K562 (cell line): ENCODE measurements at regions not wholly inside any gene's neighbourhood (a gene's known extent, or its start where the extent isn't known, plus 50 kb on each side); places are given as distances from the start of the nearest gene placed in this dataset.

Experiments used
- ATAC-seq: fragments of 200-7000 bp; cut with Tn5 transposase; 3 replicates; pipeline ENCODE4 v1.9.1; 2020; ENCODE audit warnings: moderate library complexity
- BruUV-seq: library from RNA; stranded (reverse); fragments of 400-500 nt; replicated peaks from 2 replicates; lab custom pipeline; 2021; lab: Mats Ljungman, UMichigan
- CTCF ChIA-PET: fragments of 300-600 bp; formaldehyde crosslinking; extraction: SDS; loops from one replicate; lab custom pipeline; 2021; ENCODE audit warnings: low intra/inter-chr PET ratio; lab: Yijun Ruan, JAX
- POLR2A ChIA-PET: fragments of 300-600, 350-650 bp; sonication (Branson Sonifier 250); formaldehyde crosslinking; extraction: SDS; loops from one replicate; lab custom pipeline; 2021; ENCODE audit warnings: antibody characterized with exemption, inconsistent platforms; lab: Yijun Ruan, JAX
- DNase-seq, 4 experiments: peaks; one replicate each; pipeline versions ENCODE4 v3.0.0 to v3.0.0-alpha.2; 2011 to 2018; ENCODE audit warnings: low spot score in 3 of 4, mixed read lengths in 3 of 4; ENCODE audit errors: extremely low read depth in 1 of 4
- FAIRE-seq: peaks from 2 replicates; lab custom pipeline; 2011; peaks lifted over from hg19 to GRCh38; lab: Jason Lieb, UNC
- H2AFZ ChIP-seq: 2 replicates; pipeline ENCODE4 v1.6.0; 2011; ENCODE audit warnings: low read depth, low read length, control low read depth, inconsistent platforms
- H3K27ac ChIP-seq: fragments of 200-600 bp; 3 replicates; pipeline ENCODE4 v1.8.0; 2011; ENCODE audit warnings: low read depth, mild to moderate bottlenecking, control low read depth, inconsistent platforms, low read length, moderate library complexity, mixed read lengths; ENCODE audit errors: extremely low read depth
- H3K27me3 ChIP-seq, 2 experiments: fragments of 300-600 bp in 1 of 2; 2 replicates in 1 of 2; 3 replicates in 1 of 2; pipeline versions ENCODE4 v1.6.0 to v1.8.0; 2011; ENCODE audit warnings: inconsistent platforms in 2 of 2, low read length in 2 of 2, mild to moderate bottlenecking in 1 of 2, mixed read lengths in 1 of 2, moderate library complexity in 1 of 2; ENCODE audit not compliant: control insufficient read depth in 2 of 2, insufficient read depth in 2 of 2
- H3K36me3 ChIP-seq: fragments of 300-600 bp; 3 replicates; pipeline ENCODE4 v1.8.0; 2011; ENCODE audit warnings: mild to moderate bottlenecking, low read length, inconsistent platforms; ENCODE audit not compliant: control insufficient read depth, insufficient read depth
- H3K4me1 ChIP-seq, 2 experiments: fragments of 200-600 bp in 1 of 2; replicated peaks in 1 of 2; 2 replicates in 1 of 2; 3 replicates in 1 of 2; pipeline versions ENCODE4 v1.5.1 to v1.8.0; 2011; ENCODE audit warnings: inconsistent platforms in 2 of 2, low read length in 2 of 2, mild to moderate bottlenecking in 1 of 2, mixed read lengths in 1 of 2, moderate library complexity in 1 of 2; ENCODE audit not compliant: control insufficient read depth in 2 of 2, insufficient read depth in 2 of 2
- H3K4me2 ChIP-seq: 2 replicates; pipeline ENCODE4 v1.6.1; 2011; ENCODE audit warnings: low read length, control low read depth, inconsistent platforms, mixed read lengths; ENCODE audit not compliant: insufficient read depth
- H3K4me3 ChIP-seq: fragments of 200-600 bp; sonication (generic), shearing (Covaris generic); 2 replicates; pipeline ENCODE4 v1.5.1; 2016; ENCODE audit warnings: control low read depth, inconsistent platforms
- H3K79me2 ChIP-seq: fragments of 200-600 bp; 3 replicates; pipeline ENCODE4 v1.8.0; 2011; ENCODE audit warnings: low read length, inconsistent platforms; ENCODE audit not compliant: control insufficient read depth, insufficient read depth
- H3K9ac ChIP-seq, 2 experiments: 2 replicates each; pipeline versions ENCODE4 v1.6.0 to v1.6.1; 2011; ENCODE audit warnings: low read depth in 2 of 2, low read length in 2 of 2, control low read depth in 1 of 2, inconsistent platforms in 1 of 2, mild to moderate bottlenecking in 1 of 2, mixed read lengths in 1 of 2; ENCODE audit not compliant: insufficient read depth in 1 of 2
- H3K9me1 ChIP-seq: one replicate; pipeline ENCODE4 v1.6.0; 2011; ENCODE audit warnings: inconsistent platforms, mild to moderate bottlenecking, low read length, moderate library complexity; ENCODE audit not compliant: control insufficient read depth, insufficient read depth
- H3K9me3 ChIP-seq: replicated peaks from 2 replicates; pipeline ENCODE4 v1.5.1; 2011; ENCODE audit warnings: low read depth, low read length, inconsistent platforms; ENCODE audit not compliant: control insufficient read depth, insufficient read depth
- H4K20me1 ChIP-seq: replicated peaks from 2 replicates; pipeline ENCODE4 v1.6.1; 2011; ENCODE audit warnings: low read length, inconsistent platforms, mixed read lengths; ENCODE audit not compliant: control insufficient read depth, insufficient read depth
- ETV1 ChIP-seq: fragments of 450-650 bp; conservative IDR thresholded peaks from 2 replicates; pipeline ENCODE4 v1.6.1; 2016; ENCODE audit warnings: missing genetic modification characterization, control low read depth, low read depth, missing compliant biosample characterization
- MAFK ChIP-seq: IDR thresholded peaks from 2 replicates; pipeline ENCODE4 v1.6.1; 2011; ENCODE audit warnings: low read length, improper control_type of control experiment
- MYC ChIP-seq, 2 experiments: fragments of 250-450 bp in 1 of 2; sonication (Bioruptor Pico) in 1 of 2; IDR thresholded peaks; 2 replicates each; pipeline versions ENCODE4 v1.5.1 to v1.6.1; 2012 to 2021; ENCODE audit warnings: low read depth in 2 of 2, borderline replicate concordance in 1 of 2, improper control_type of control experiment in 1 of 2, low read length in 1 of 2, mild to moderate bottlenecking in 1 of 2, moderate library complexity in 1 of 2
- PML ChIP-seq: IDR thresholded peaks from 2 replicates; pipeline ENCODE4 v1.6.1; 2012; ENCODE audit warnings: low read length, inconsistent platforms
- ZNF717 ChIP-seq: fragments of 250-450 bp; sonication (Bioruptor Pico); IDR thresholded peaks from 2 replicates; pipeline ENCODE4 v1.5.0; 2021
- ZNF75A ChIP-seq: fragments of 450-650 bp; formaldehyde crosslinking; IDR thresholded peaks from 2 replicates; pipeline ENCODE4 v1.4.0; 2020; ENCODE audit warnings: mild to moderate bottlenecking
- WGBS: fragments of 100-300 bp; shearing (Covaris generic); methylation state at CpG from one replicate; pipeline ENCODE4 v1.1.6; 2016; ENCODE audit warnings: low coverage, mixed read lengths; ENCODE audit not compliant: insufficient coverage; ENCODE audit errors: missing lambda C conversion rate; 5-methylcytosine and 5-hydroxymethylcytosine counted together
- in situ Hi-C: fragments of 300-500 bp; cut with MboI; formaldehyde crosslinking; loops from 4 replicates; pipeline ENCODE4 v1.15.0; 2018; ENCODE audit warnings: inconsistent platforms, mixed read lengths
- intact Hi-C: fragments of 100-400 bp; cut with micrococcal nuclease; formaldehyde crosslinking; loops from 2 replicates; pipeline ENCODE4 v1.14.2; 2022
- TF ChIP-seq, protein P1 (sequence below): fragments of 450-650 bp; IDR thresholded peaks from 2 replicates; pipeline ENCODE4 v1.6.1; 2016; ENCODE audit warnings: low read depth
- TF ChIP-seq, protein P2 (sequence below): fragments of 450-650 bp; IDR thresholded peaks from 2 replicates; pipeline ENCODE4 v1.7.0; 2016; ENCODE audit warnings: borderline replicate concordance
- TF ChIP-seq, protein P3 (sequence below): fragments of 450-650 bp; IDR thresholded peaks from 2 replicates; pipeline ENCODE4 v1.6.1; 2016; ENCODE audit warnings: antibody characterized with exemption

DNA sequence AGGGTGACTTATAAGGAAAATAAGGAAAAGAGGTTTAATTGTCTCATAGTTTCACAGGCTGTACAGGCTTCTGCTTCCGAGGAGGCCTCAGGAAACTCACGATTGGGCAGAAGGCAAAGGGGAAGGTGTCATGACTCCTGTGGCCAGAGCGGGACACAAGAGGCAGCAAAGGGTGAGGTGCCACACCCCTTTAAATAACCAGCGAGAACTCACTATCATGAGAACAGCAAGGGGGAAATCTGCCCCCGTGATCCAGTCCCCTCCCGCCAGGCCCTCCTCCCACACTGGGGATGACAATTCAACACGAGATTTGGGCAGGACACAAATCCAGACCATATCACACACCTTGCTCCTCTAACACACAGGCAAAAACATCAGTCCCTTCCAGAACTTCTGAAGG lies 254.0 kb downstream of the DLL1 start:
- ChIA-PET CTCF (no interaction called here), POLR2A (no interaction called here)
- no peaks in the 10 kb centered on the region for H3K4me1 ChIP-seq
- FAIRE-seq (no peak), ATAC-seq (no peak), DNase-seq (no peak)
- no peak overlapping the region for H3K4me2 ChIP-seq
- H3K79me2 ChIP-seq: no peaks in the 10 kb centered on the region
- 2% methylated on average over 6 of the region's 7 CpGs for WGBS
- H3K4me3 ChIP-seq: no peak overlapping the region
- in situ Hi-C loops (no loop called here), intact Hi-C loops (no loop called here)
- no peak overlapping the region for H3K9ac ChIP-seq
- H3K27ac ChIP-seq: no peak overlapping the region
- H2AFZ ChIP-seq: no peak overlapping the region
- no peaks in the 10 kb centered on the region for H3K36me3 ChIP-seq
- no peaks in the 10 kb centered on the region for H3K9me1 ChIP-seq
- H4K20me1 ChIP-seq: peaks cover 9% of the 10 kb centered on the region; the same call in 1 of the 2 replicates
- no TSS peak for BruUV-seq
- peaks cover 0 to 42% of the 10 kb centered on the region in 2 experiments; a peak in 3 of 5 replicates for H3K27me3 ChIP-seq
- H3K9me3 ChIP-seq: no peaks in the 10 kb centered on the region
- TF ChIP-seq, protein P1, sequence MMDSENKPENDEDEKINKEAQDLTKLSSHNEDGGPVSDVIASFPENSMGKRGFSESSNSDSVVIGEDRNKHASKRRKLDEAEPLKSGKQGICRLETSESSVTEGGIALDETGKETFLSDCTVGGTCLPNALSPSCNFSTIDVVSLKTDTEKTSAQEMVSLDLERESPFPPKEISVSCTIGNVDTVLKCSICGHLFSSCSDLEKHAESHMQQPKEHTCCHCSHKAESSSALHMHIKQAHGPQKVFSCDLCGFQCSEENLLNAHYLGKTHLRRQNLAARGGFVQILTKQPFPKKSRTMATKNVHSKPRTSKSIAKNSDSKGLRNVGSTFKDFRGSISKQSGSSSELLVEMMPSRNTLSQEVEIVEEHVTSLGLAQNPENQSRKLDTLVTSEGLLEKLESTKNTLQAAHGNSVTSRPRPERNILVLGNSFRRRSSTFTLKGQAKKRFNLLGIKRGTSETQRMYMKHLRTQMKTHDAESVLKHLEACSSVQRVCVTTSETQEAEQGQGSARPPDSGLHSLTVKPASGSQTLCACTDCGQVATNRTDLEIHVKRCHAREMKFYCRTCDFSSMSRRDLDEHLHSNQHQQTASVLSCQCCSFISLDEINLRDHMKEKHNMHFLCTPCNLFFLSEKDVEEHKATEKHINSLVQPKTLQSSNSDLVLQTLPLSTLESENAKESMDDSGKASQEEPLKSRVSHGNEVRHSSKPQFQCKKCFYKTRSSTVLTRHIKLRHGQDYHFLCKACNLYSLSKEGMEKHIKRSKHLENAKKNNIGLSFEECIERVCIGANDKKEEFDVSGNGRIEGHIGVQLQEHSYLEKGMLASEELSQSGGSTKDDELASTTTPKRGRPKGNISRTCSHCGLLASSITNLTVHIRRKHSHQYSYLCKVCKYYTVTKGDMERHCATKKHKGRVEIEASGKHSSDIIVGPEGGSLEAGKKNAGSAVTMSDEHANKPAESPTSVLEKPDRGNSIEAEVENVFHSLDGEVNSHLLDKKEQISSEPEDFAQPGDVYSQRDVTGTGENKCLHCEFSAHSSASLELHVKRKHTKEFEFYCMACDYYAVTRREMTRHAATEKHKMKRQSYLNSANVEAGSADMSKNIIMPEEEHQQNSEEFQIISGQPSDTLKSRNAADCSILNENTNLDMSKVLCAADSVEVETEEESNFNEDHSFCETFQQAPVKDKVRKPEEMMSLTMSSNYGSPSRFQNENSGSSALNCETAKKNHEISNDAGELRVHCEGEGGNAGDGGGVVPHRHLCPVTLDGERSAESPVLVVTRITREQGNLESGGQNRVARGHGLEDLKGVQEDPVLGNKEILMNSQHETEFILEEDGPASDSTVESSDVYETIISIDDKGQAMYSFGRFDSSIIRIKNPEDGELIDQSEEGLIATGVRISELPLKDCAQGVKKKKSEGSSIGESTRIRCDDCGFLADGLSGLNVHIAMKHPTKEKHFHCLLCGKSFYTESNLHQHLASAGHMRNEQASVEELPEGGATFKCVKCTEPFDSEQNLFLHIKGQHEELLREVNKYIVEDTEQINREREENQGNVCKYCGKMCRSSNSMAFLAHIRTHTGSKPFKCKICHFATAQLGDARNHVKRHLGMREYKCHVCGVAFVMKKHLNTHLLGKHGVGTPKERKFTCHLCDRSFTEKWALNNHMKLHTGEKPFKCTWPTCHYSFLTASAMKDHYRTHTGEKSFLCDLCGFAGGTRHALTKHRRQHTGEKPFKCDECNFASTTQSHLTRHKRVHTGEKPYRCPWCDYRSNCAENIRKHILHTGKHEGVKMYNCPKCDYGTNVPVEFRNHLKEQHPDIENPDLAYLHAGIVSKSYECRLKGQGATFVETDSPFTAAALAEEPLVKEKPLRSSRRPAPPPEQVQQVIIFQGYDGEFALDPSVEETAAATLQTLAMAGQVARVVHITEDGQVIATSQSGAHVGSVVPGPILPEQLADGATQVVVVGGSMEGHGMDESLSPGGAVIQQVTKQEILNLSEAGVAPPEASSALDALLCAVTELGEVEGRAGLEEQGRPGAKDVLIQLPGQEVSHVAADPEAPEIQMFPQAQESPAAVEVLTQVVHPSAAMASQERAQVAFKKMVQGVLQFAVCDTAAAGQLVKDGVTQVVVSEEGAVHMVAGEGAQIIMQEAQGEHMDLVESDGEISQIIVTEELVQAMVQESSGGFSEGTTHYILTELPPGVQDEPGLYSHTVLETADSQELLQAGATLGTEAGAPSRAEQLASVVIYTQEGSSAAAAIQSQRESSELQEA: no peak
- TF ChIP-seq ZNF75A (CRISPR knock-in tag) (no peak), ZNF717 (CRISPR knock-in tag) (no peak), PML (no peak), ETV1 (tag) (no peak), MAFK (no peak), MYC (IDR thresholded peaks at IDR 0.05; ENCODE audit: low read depth, low read length) (no peak), MYC (CRISPR knock-in tag; IDR thresholded peaks at IDR 0.05; ENCODE audit: borderline replicate concordance, low read depth) (no peak)
- TF ChIP-seq, protein P2, sequence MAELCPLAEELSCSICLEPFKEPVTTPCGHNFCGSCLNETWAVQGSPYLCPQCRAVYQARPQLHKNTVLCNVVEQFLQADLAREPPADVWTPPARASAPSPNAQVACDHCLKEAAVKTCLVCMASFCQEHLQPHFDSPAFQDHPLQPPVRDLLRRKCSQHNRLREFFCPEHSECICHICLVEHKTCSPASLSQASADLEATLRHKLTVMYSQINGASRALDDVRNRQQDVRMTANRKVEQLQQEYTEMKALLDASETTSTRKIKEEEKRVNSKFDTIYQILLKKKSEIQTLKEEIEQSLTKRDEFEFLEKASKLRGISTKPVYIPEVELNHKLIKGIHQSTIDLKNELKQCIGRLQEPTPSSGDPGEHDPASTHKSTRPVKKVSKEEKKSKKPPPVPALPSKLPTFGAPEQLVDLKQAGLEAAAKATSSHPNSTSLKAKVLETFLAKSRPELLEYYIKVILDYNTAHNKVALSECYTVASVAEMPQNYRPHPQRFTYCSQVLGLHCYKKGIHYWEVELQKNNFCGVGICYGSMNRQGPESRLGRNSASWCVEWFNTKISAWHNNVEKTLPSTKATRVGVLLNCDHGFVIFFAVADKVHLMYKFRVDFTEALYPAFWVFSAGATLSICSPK: no peak
- TF ChIP-seq, protein P3, sequence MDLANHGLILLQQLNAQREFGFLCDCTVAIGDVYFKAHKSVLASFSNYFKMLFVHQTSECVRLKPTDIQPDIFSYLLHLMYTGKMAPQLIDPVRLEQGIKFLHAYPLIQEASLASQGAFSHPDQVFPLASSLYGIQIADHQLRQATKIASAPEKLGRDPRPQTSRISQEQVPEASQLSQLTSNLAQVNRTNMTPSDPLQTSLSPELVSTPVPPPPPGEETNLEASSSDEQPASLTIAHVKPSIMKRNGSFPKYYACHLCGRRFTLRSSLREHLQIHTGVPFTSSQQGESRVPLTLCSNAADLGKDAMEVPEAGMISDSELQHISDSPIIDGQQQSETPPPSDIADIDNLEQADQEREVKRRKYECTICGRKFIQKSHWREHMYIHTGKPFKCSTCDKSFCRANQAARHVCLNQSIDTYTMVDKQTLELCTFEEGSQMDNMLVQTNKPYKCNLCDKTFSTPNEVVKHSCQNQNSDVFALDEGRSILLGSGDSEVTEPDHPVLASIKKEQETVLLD: no peak
